ENCODE measurements at regions not wholly inside any gene's neighbourhood (a gene's known extent, or its start where the extent isn't known, plus 50 kb on each side); places are given as distances from the start of the nearest gene placed in this dataset.

GRCh38 chr22:49180683-49181024, 647.0 kb downstream of the BRD1 start:
- no peak for DNase-seq (ENCODE audit: low read depth, low spot score)
- no peak for TF ChIP-seq CTCF (conservative IDR thresholded peaks at IDR 0.05)
- peak overlapping the region; percentile 45 for H3K27ac Mint-ChIP-seq (ENCODE audit: unreplicated experiment)
- no peaks in the 10 kb centered on the region for H3K27me3 Mint-ChIP-seq (ENCODE audit: low read depth)
- H3K9me3 Mint-ChIP-seq = peaks cover 4% of the 10 kb centered on the region
- H3K36me3 Mint-ChIP-seq (ENCODE audit: low read depth) = no peaks in the 10 kb centered on the region
- H3K4me1 Mint-ChIP-seq = peaks cover 9% of the 10 kb centered on the region
- H3K4me3 Mint-ChIP-seq = no peak overlapping the region

GRCh38 chr22:49179886-49180682, 647.6 kb downstream of the BRD1 start:
- Mint-ChIP-seq H3K4me1 (peaks cover 9% of the 10 kb centered on the region), H3K9me3 (peaks cover 4% of the 10 kb centered on the region), H3K27me3 (ENCODE audit: low read depth) (peaks cover 2% of the 10 kb centered on the region), H3K27ac (ENCODE audit: unreplicated experiment) (peak overlapping the region; percentile 45), H3K36me3 (ENCODE audit: low read depth) (no peaks in the 10 kb centered on the region), H3K4me3 (no peak overlapping the region)
- DNase-seq (ENCODE audit: low read depth, low spot score) = no peak
- no peak for TF ChIP-seq CTCF (conservative IDR thresholded peaks at IDR 0.05)

GRCh38 chr22:49179175-49179574, 648.5 kb downstream of the BRD1 start:
- H3K27me3 Mint-ChIP-seq (ENCODE audit: low read depth) = peaks cover 6% of the 10 kb centered on the region
- peaks cover 9% of the 10 kb centered on the region for H3K4me1 Mint-ChIP-seq
- H3K9me3 Mint-ChIP-seq = peaks cover 4% of the 10 kb centered on the region
- H3K27ac Mint-ChIP-seq (ENCODE audit: unreplicated experiment) = no peak overlapping the region
- no peak for DNase-seq (ENCODE audit: low read depth, low spot score)
- H3K36me3 Mint-ChIP-seq (ENCODE audit: low read depth) = no peaks in the 10 kb centered on the region
- TF ChIP-seq CTCF (conservative IDR thresholded peaks at IDR 0.05) = no peak
- no peak overlapping the region for H3K4me3 Mint-ChIP-seq

GRCh38 chr22:49178246-49179005, 649.2 kb downstream of the BRD1 start:
- Mint-ChIP-seq H3K27ac (ENCODE audit: unreplicated experiment) (no peak overlapping the region), H3K4me3 (no peak overlapping the region), H3K27me3 (ENCODE audit: low read depth) (peaks cover 9% of the 10 kb centered on the region), H3K4me1 (peaks cover 8% of the 10 kb centered on the region), H3K36me3 (ENCODE audit: low read depth) (no peaks in the 10 kb centered on the region), H3K9me3 (peaks cover 4% of the 10 kb centered on the region)
- DNase-seq (ENCODE audit: low read depth, low spot score) = no peak
- TF ChIP-seq CTCF (conservative IDR thresholded peaks at IDR 0.05) = no peak

- Mint-ChIP-seq H3K4me3 (no peak overlapping the region), H3K36me3 (ENCODE audit: low read depth) (no peaks in the 10 kb centered on the region), H3K27me3 (ENCODE audit: low read depth) (peaks cover 12% of the 10 kb centered on the region), H3K27ac (ENCODE audit: unreplicated experiment) (no peak overlapping the region), H3K4me1 (peaks cover under 1% of the 10 kb centered on the region), H3K9me3 (peaks cover 4% of the 10 kb centered on the region)
- DNase-seq (ENCODE audit: low read depth, low spot score) = no peak
- TF ChIP-seq CTCF (conservative IDR thresholded peaks at IDR 0.05) = no peak
Measured at GRCh38 chr22:49177666-49178065, 650.0 kb downstream of the BRD1 start.

Measured in neural crest cell (in vitro differentiated cells).